Islet precursor cell (in vitro differentiated cells): ENCODE measurements at regions not wholly inside any gene's neighbourhood (a gene's known extent, or its start where the extent isn't known, plus 50 kb on each side); places are given as distances from the start of the nearest gene placed in this dataset.
"Not testable (repeated sequence)": the region's sequence is repeated elsewhere in the genome, so short reads cannot be mapped to it uniquely, and the experiment has no call there.

Experiments used
- DNase-seq: peaks from one replicate; pipeline ENCODE4 v3.0.0-alpha.2; 2018

- peak; percentile 78 for DNase-seq
These were observed 263.2 kb downstream of the DMAC1 start for GRCh38 chr9:7536310-7536939.

DNA sequence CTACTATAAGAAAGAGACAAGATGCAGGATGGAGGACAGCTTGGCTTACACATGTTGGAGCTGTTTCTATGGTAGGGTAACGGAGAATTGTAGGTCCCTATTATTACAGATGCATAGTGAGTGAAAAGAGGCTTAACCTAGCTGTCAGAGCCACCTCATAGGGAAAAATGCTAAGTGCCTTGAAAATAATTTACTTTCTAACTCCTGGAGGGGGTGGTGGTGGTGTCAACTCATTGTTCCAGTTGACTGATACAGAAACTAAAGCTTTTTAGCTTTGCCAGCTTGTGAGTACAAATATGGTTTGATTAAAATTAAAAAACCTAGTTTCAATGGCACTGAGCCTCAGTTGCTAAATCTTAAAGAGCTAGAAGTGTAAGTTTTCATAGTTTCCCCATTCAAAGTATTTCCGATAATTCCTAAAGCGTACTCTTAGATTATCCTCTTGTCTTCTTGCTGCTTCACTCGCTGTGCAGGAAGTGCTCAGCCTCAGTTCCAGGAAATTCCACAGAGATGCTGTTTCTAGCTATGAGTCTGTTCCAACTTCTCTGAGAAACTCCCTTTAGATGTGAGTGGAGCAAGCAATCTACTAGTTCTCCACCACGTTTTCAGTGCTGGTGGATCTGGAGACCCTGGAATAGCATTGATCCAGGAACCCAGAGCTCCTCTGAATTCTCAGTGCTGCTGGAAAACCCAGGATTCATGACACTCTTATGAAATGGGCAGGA lies 265.2 kb downstream of the DMAC1 start:
- DNase-seq, result no peak

- DNase-seq, result no peak
These were observed 266.0 kb downstream of the DMAC1 start for GRCh38 chr9:7533376-7534090.

- no peak for DNase-seq
These were observed 276.0 kb downstream of the DMAC1 start for GRCh38 chr9:7523426-7524043.

DNA sequence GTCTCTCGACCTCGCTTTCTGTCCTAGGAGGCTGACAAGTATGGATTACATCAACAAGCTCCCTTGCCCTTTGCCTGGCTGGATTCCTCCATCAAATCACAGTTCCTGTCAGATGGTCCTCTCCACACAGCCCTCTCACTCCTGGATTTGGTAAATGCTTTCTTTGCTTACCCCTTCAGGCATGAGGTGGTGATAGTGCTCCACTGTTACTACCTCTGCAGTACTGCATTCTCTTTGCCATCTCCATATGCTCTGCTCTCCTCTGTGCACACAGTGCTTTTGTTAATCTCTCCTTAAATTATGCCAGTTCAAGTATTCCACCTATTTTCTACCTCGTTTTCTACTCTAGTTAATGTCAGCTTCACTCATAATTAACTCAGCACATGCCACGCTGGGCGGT lies 279.2 kb downstream of the DMAC1 start:
- DNase-seq, result no peak

- no peak for DNase-seq
These were observed 283.2 kb downstream of the DMAC1 start for GRCh38 chr9:7516376-7516775.

- DNase-seq, result no peak
These were observed 289.4 kb downstream of the DMAC1 start for GRCh38 chr9:7510199-7510598.

DNA sequence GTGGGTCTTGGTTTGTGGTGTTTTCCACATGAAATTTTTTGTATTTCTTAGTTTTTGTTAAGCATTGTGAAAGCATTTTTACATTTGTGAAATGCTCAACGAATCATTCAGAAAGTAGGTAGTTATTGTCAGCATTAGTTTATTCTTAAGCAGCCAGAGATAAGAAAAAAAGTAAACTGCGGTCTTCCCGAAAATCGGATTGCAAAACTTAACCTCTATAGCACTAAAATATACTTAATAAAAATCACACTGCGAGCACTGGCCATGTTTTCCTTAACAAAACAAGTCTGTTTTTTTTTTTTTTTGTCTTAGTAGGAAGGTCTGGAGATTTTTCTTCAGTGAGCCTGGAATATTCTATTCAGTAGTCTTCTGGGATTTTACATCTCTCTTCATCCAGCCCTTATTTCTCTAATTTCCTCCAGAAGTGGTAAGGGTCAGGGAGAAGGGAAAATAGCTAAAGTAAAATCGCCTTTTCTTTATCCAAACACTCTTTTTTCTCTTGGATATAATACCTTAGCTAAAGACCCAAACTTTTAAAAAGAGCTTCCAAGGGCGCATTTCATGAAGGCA lies 289.9 kb downstream of the DMAC1 start:
- no peak for DNase-seq

DNA sequence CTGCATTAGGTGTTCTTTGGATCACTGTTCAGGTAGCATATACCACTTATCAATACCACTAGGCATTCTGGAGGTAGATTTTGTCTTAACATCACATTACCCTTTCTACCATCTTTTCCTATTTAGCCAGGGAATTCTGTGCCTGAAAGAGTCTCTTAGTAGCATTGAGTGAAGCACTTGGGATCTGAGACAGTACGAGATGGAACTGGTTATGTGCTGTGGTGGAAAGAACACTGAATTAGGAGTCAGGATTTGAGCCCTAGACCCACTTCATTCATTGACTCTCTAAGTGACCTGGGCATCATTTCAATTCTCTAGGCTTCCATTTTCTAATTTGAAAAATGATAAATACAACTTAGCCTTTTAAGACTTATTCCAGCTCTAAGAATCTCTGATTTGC lies 291.1 kb downstream of the DMAC1 start:
- DNase-seq, result no peak

- no peak for DNase-seq
These were observed 291.9 kb downstream of the DMAC1 start for GRCh38 chr9:7507566-7508270.

DNA sequence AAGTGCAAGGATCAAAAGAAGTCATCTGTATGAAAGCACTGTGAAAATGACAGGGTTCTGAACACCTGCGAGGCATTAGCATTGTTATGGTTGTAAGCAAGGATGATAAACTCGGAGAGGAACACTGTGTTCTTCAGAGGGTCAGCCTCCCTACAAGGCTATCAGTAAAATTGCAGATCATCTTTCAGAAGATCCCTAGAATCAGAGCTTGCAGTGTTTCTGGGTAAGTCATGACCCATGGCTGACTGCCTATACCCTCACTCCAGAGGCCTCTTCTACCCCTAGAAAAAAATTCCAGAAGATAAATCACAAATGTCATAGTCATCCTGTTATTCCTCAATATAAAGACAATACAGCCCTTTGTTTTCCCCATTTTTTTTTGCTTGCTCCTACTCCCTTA lies 292.6 kb downstream of the DMAC1 start:
- DNase-seq, result no peak

- no peak for DNase-seq
These were observed 299.1 kb downstream of the DMAC1 start for GRCh38 chr9:7500521-7500920.

DNA sequence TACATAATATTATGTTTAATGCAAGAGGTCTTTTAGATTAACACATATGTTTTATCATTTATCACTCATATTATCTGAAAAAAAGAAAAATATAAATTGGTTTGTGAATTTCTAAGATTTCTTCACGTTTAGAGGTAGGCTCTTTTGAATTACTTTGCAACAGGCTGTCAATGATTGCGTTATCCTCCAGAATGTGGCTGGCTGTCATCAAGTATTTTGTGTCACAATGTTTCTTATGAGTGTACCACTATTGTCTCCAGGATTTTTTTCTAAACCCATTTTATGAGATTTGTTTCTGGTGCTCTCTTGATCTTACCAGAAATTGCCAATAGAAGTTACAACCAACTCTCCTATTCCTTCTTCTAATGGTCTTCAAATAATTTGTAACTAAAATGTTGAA lies 307.9 kb downstream of the DMAC1 start:
- DNase-seq, result no peak

GRCh38 chr9:7490317-7491108 lies 309.1 kb downstream of the DMAC1 start:
- DNase-seq, result no peak

- peak; percentile 85 for DNase-seq
These were observed 310.5 kb downstream of the DMAC1 start for GRCh38 chr9:7489036-7489435.

- DNase-seq, result not testable (repeated sequence)
These were observed 315.6 kb downstream of the DMAC1 start for GRCh38 chr9:7484014-7484413.

- DNase-seq, result no peak
These were observed 318.0 kb downstream of the DMAC1 start for GRCh38 chr9:7481570-7481969.

- no peak for DNase-seq
These were observed 320.3 kb downstream of the DMAC1 start for GRCh38 chr9:7479300-7479699.

- no peak for DNase-seq
These were observed 320.9 kb downstream of the DMAC1 start for GRCh38 chr9:7478646-7479045.

DNA sequence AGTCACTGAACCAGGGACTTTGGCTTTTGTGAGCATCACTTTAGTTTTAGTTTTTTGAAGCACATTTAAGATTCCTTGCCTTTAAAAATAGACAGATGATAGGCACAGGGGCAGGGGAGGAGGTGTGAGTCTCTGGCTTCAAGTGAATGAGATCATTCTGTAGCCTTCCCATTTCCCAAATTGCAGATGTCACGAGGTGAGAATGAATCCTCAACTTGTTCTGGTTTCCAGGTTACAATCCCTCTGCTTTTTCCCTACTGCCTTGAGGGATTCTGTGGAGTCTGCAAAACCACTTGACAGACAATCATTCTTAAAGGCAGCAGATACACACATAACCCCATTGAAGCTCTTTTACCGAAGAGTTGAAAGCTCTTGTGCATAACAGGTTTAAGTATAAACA lies 332.4 kb downstream of the DMAC1 start:
- peak; percentile 60 for DNase-seq

GRCh38 chr9:7461791-7462190 lies 337.8 kb downstream of the DMAC1 start:
- DNase-seq, result no peak
